ENCODE measurements at regions not wholly inside any gene's neighbourhood (a gene's known extent, or its start where the extent isn't known, plus 50 kb on each side); places are given as distances from the start of the nearest gene placed in this dataset.

GRCh38 chr12:18794000-18794399 lies 56.1 kb downstream of the CAPZA3 start:
- in situ Hi-C loops (cut with HindIII; ENCODE audit: low pct_unique_long_range_greater_than_20kb, low sequenced_read_pairs): no loop called here
- DNase-seq (ENCODE audit: low read depth, low spot score): no peak

GRCh38 chr12:18797604-18798003 lies 59.7 kb downstream of the CAPZA3 start:
- in situ Hi-C loops (cut with HindIII; ENCODE audit: low pct_unique_long_range_greater_than_20kb, low sequenced_read_pairs): no loop called here
- no peak for DNase-seq (ENCODE audit: low read depth, low spot score)

- in situ Hi-C loops (cut with HindIII; ENCODE audit: low pct_unique_long_range_greater_than_20kb, low sequenced_read_pairs): no loop called here
- no peak for DNase-seq (ENCODE audit: low read depth, low spot score)
These were observed 60.8 kb downstream of the CAPZA3 start for GRCh38 chr12:18798535-18799361.

- DNase-seq (ENCODE audit: low read depth, low spot score): no peak
These were observed 61.6 kb downstream of the CAPZA3 start for GRCh38 chr12:18799561-18799960.

GRCh38 chr12:18805516-18806248 lies 67.8 kb downstream of the CAPZA3 start:
- no peak for DNase-seq (ENCODE audit: low read depth, low spot score)
- in situ Hi-C loops (cut with HindIII; ENCODE audit: low pct_unique_long_range_greater_than_20kb, low sequenced_read_pairs): no loop called here

More at GRCh38 chr12:18799561-18799960, 61.6 kb downstream of the CAPZA3 start:
- in situ Hi-C loops (cut with HindIII; ENCODE audit: low pct_unique_long_range_greater_than_20kb, low sequenced_read_pairs): no loop called here

GRCh38 chr12:18807714-18808113 lies 69.8 kb downstream of the CAPZA3 start:
- in situ Hi-C loops (cut with HindIII; ENCODE audit: low pct_unique_long_range_greater_than_20kb, low sequenced_read_pairs): no loop called here
- no peak for DNase-seq (ENCODE audit: low read depth, low spot score)

GRCh38 chr12:18808221-18808620 lies 70.3 kb downstream of the CAPZA3 start:
- in situ Hi-C loops (cut with HindIII; ENCODE audit: low pct_unique_long_range_greater_than_20kb, low sequenced_read_pairs): no loop called here
- DNase-seq (ENCODE audit: low read depth, low spot score): no peak

GRCh38 chr12:18810537-18811253 lies 72.8 kb downstream of the CAPZA3 start:
- DNase-seq (ENCODE audit: low read depth, low spot score): no peak
- in situ Hi-C loops (cut with HindIII; ENCODE audit: low pct_unique_long_range_greater_than_20kb, low sequenced_read_pairs): no loop called here

- no peak for DNase-seq (ENCODE audit: low read depth, low spot score)
- in situ Hi-C loops (cut with HindIII; ENCODE audit: low pct_unique_long_range_greater_than_20kb, low sequenced_read_pairs): no loop called here
These were observed 73.4 kb downstream of the CAPZA3 start for GRCh38 chr12:18811273-18811672.

GRCh38 chr12:18813753-18814152 lies 75.8 kb downstream of the CAPZA3 start:
- DNase-seq (ENCODE audit: low read depth, low spot score): no peak
- in situ Hi-C loops (cut with HindIII; ENCODE audit: low pct_unique_long_range_greater_than_20kb, low sequenced_read_pairs): no loop called here

GRCh38 chr12:18818579-18819268 lies 80.8 kb downstream of the CAPZA3 start:
- no peak for DNase-seq (ENCODE audit: low read depth, low spot score)
- in situ Hi-C loops (cut with HindIII; ENCODE audit: low pct_unique_long_range_greater_than_20kb, low sequenced_read_pairs): no loop called here

GRCh38 chr12:18819484-18819883 lies 81.6 kb downstream of the CAPZA3 start:
- in situ Hi-C loops (cut with HindIII; ENCODE audit: low pct_unique_long_range_greater_than_20kb, low sequenced_read_pairs): no loop called here
- no peak for DNase-seq (ENCODE audit: low read depth, low spot score)

GRCh38 chr12:18823461-18823860 lies 85.5 kb downstream of the CAPZA3 start:
- no peak for DNase-seq (ENCODE audit: low read depth, low spot score)
- in situ Hi-C loops (cut with HindIII; ENCODE audit: low pct_unique_long_range_greater_than_20kb, low sequenced_read_pairs): no loop called here

- in situ Hi-C loops (cut with HindIII; ENCODE audit: low pct_unique_long_range_greater_than_20kb, low sequenced_read_pairs): no loop called here
- DNase-seq (ENCODE audit: low read depth, low spot score): no peak
These were observed 86.4 kb downstream of the CAPZA3 start for GRCh38 chr12:18824287-18824686.

- in situ Hi-C loops (cut with HindIII; ENCODE audit: low pct_unique_long_range_greater_than_20kb, low sequenced_read_pairs): no loop called here
- no peak for DNase-seq (ENCODE audit: low read depth, low spot score)
These were observed 87.2 kb downstream of the CAPZA3 start for GRCh38 chr12:18825138-18825537.

GRCh38 chr12:18827913-18828312 lies 90.0 kb downstream of the CAPZA3 start:
- DNase-seq (ENCODE audit: low read depth, low spot score): no peak
- in situ Hi-C loops (cut with HindIII; ENCODE audit: low pct_unique_long_range_greater_than_20kb, low sequenced_read_pairs): no loop called here

- in situ Hi-C loops (cut with HindIII; ENCODE audit: low pct_unique_long_range_greater_than_20kb, low sequenced_read_pairs): no loop called here
- no peak for DNase-seq (ENCODE audit: low read depth, low spot score)
These were observed 90.6 kb downstream of the CAPZA3 start for GRCh38 chr12:18828483-18828882.

- in situ Hi-C loops (cut with HindIII; ENCODE audit: low pct_unique_long_range_greater_than_20kb, low sequenced_read_pairs): no loop called here
- DNase-seq (ENCODE audit: low read depth, low spot score): no peak
These were observed 91.1 kb downstream of the CAPZA3 start for GRCh38 chr12:18828987-18829386.
